AG09319 (cell line): ENCODE measurements at regions not wholly inside any gene's neighbourhood (a gene's known extent, or its start where the extent isn't known, plus 50 kb on each side); places are given as distances from the start of the nearest gene placed in this dataset.

Experiments
- DNase-seq: peaks from one replicate; pipeline ENCODE4 v3.0.0-alpha.2; 2010; ENCODE audit warnings: low read depth; ENCODE audit errors: extremely low read depth
- TF ChIP-seq, protein P1 (sequence below): IDR thresholded peaks from 2 replicates; pipeline ENCODE4 v1.5.1; 2011; ENCODE audit warnings: low read depth, mild to moderate bottlenecking, inconsistent platforms, low read length, moderate library complexity

- TF ChIP-seq, protein P1, sequence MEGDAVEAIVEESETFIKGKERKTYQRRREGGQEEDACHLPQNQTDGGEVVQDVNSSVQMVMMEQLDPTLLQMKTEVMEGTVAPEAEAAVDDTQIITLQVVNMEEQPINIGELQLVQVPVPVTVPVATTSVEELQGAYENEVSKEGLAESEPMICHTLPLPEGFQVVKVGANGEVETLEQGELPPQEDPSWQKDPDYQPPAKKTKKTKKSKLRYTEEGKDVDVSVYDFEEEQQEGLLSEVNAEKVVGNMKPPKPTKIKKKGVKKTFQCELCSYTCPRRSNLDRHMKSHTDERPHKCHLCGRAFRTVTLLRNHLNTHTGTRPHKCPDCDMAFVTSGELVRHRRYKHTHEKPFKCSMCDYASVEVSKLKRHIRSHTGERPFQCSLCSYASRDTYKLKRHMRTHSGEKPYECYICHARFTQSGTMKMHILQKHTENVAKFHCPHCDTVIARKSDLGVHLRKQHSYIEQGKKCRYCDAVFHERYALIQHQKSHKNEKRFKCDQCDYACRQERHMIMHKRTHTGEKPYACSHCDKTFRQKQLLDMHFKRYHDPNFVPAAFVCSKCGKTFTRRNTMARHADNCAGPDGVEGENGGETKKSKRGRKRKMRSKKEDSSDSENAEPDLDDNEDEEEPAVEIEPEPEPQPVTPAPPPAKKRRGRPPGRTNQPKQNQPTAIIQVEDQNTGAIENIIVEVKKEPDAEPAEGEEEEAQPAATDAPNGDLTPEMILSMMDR: no peak
- DNase-seq: no peak
Measured at GRCh38 chr4:121239951-121240350, 75.8 kb upstream of the TNIP3 start.

DNA sequence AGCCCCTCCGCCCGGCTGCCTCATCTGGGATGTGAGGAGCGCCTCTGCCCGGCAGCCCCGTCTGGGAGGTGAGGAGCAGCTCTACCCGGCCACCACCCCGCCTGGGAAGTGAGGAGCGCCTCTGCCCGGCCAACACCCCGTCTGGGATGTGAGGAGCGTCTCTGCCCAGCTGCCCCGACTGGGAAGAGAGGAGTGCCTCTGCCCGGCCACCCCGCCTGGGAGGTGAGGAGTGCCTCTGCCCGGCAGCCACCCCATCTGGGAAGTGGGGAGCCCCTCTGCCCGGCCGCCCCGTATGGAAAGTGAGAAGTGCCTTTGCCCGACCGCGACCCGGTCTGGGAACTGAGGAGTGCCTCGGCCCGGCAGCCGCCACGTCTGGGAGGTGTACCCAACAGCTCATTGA lies 74.3 kb upstream of the TNIP3 start:
- no peak for DNase-seq
- TF ChIP-seq, protein P1: no peak

DNA sequence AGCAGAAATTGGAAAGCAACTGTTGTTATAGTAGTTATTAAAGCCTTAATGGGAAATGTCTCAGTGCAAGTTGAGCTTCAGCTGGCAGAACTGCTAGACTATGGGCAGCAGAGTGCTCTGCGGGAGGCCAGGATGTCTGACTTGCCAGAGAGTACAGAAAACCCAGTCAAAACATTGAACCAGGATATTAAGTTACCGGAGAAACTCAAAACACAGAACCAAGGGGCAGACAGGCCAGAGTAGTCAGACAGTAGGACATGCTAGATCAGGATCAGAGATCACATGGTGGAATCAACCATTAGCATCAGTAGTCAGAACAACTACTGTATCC lies 72.9 kb upstream of the TNIP3 start:
- no peak for DNase-seq
- TF ChIP-seq, protein P1: no peak

GRCh38 chr4:121236353-121237068 lies 72.4 kb upstream of the TNIP3 start:
- no peak for DNase-seq
- TF ChIP-seq, protein P1: no peak

GRCh38 chr4:121233982-121234381 lies 69.9 kb upstream of the TNIP3 start:
- TF ChIP-seq, protein P1: no peak
- DNase-seq: no peak

DNA sequence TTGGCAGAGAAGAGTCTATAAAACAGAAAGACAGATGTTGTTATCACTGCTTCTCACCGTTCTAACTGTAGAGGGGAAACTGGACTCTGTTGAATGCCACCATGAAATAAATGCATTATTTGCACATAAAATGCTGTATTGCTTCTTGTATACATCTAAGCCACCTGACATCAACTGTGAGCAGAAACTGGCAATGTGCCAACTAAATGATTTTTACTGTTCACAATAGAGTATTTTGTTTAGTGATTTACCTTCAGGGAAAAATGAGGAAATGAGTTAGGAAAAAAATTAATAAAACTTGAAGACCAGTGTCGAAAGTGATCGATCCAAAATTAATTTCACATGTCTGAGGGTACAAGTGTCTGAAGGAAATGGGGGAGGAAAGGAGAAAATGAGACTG lies 65.9 kb upstream of the TNIP3 start:
- TF ChIP-seq, protein P1: no peak
- DNase-seq: no peak

- no peak for DNase-seq
- TF ChIP-seq, protein P1: no peak
Measured at GRCh38 chr4:121228848-121229247, 64.7 kb upstream of the TNIP3 start.
